PC-3 (cell line): ENCODE measurements at regions not wholly inside any gene's neighbourhood (a gene's known extent, or its start where the extent isn't known, plus 50 kb on each side); places are given as distances from the start of the nearest gene placed in this dataset.

Experiments
- EZH2 ChIP-seq: fragments of 300-600 bp; sonication (generic); IDR thresholded peaks from one replicate; pipeline ENCODE4 v1.6.1; 2017; ENCODE audit warnings: antibody characterized with exemption, mild to moderate bottlenecking, low read length; ENCODE audit not compliant: unreplicated experiment
- EZH2phosphoT487 ChIP-seq: fragments of 300-600 bp; sonication (generic); IDR thresholded peaks from 2 replicates; pipeline ENCODE4 v1.6.1; 2018; ENCODE audit warnings: mild to moderate bottlenecking, antibody characterized with exemption, low read length, borderline replicate concordance
- TF ChIP-seq, protein P1 (sequence below): fragments of 300-600 bp; sonication (generic); conservative IDR thresholded peaks from 2 replicates; pipeline ENCODE4 v1.5.1; 2017; ENCODE audit warnings: antibody characterized with exemption, low read depth, mild to moderate bottlenecking, low read length

DNA sequence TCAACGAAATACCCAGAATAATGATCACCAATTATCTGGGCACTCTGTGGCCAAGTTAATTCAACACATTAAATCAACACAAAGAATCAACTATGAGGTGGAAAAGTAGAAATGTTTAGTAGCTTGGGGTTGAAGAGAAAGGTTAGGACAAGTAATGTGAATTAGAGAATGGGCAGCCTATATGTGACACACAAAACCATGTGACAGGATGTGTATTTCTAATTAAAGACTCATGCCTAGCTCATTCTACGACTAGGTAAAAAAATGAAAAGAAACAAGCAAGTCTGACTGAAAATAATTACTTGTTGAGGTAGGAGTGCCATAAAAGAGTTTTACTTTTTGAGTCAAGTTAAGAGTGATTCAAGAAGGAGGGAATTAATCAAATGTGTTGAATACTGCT, 2646.0 kb upstream of the PCDH20 start:
- TF ChIP-seq, protein P1, sequence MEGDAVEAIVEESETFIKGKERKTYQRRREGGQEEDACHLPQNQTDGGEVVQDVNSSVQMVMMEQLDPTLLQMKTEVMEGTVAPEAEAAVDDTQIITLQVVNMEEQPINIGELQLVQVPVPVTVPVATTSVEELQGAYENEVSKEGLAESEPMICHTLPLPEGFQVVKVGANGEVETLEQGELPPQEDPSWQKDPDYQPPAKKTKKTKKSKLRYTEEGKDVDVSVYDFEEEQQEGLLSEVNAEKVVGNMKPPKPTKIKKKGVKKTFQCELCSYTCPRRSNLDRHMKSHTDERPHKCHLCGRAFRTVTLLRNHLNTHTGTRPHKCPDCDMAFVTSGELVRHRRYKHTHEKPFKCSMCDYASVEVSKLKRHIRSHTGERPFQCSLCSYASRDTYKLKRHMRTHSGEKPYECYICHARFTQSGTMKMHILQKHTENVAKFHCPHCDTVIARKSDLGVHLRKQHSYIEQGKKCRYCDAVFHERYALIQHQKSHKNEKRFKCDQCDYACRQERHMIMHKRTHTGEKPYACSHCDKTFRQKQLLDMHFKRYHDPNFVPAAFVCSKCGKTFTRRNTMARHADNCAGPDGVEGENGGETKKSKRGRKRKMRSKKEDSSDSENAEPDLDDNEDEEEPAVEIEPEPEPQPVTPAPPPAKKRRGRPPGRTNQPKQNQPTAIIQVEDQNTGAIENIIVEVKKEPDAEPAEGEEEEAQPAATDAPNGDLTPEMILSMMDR: no peak
- TF ChIP-seq EZH2 (no peak), EZH2phosphoT487 (no peak)
